ENCODE measurements at regions not wholly inside any gene's neighbourhood (a gene's known extent, or its start where the extent isn't known, plus 50 kb on each side); places are given as distances from the start of the nearest gene placed in this dataset.

DNA sequence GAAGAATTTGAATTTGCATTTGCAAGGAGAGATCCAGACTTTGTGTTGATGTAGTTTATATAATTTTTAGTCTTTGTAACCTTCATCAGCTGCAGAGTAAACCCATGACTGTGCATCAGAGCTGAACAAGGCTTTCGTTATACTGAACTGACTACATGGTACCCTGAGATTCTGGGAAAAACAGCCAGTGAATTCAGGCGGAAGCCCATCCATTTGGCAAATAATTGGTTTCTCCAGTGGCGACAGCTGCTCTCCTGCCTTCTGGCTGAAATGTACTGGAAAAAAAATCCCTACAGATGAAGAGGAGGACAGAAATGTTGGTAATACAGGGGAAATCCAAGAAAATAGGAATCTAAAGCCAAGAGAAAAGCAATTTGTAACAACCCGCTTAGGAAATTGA, 657.5 kb upstream of the CDH7 start:
- Histone ChIP-seq H3K4me2 (no peak overlapping the region), H3K4me3 (no peak overlapping the region), H3K4me1 (no peaks in the 10 kb centered on the region), H3K9me3 (no peaks in the 10 kb centered on the region), H3K27ac (no peak overlapping the region)
- FAIRE-seq, result no peak
- ATAC-seq, result no peak
- 43% methylated on average over 4 of the region's 4 CpGs for WGBS (ENCODE audit: missing lambda C conversion rate)
- TF ChIP-seq JUNB (IDR thresholded peaks at IDR 0.05) (no peak), EHMT2 (IDR thresholded peaks at IDR 0.05; ENCODE audit: low read depth) (no peak), GATA3 (IDR thresholded peaks at IDR 0.05; ENCODE audit: borderline replicate concordance) (no peak), FOXS1 (CRISPR knock-in tag; IDR thresholded peaks at IDR 0.05) (no peak)
- ChIA-PET POLR2A (no interaction called here), CTCF (no interaction called here)
- DNase-seq (ENCODE audit: low read depth in 1 of 2, low spot score in 1 of 2), result no peak

- Histone ChIP-seq H3K9me3 (no peaks in the 10 kb centered on the region), H3K4me2 (no peak overlapping the region), H3K27ac (no peak overlapping the region), H3K4me3 (no peak overlapping the region), H3K4me1 (no peaks in the 10 kb centered on the region)
- TF ChIP-seq MAZ (IDR thresholded peaks at IDR 0.05; ENCODE audit: borderline replicate concordance, low read depth, low read length), result no peak
- peak; percentile 14; the same call in 1 of the 3 replicates for TF ChIP-seq CTCF (IDR thresholded peaks at IDR 0.05)
- TF ChIP-seq HEYL (CRISPR knock-in tag; IDR thresholded peaks at IDR 0.05), result no peak
- no peak for ATAC-seq
- DNase-seq (ENCODE audit: low read depth in 1 of 2, low spot score in 1 of 2), result peak in 1 of 2 experiments; percentile 21
- CTCF ChIA-PET, result interaction anchor here (0.6 to 1.3 kb wide), 2 partner anchors 10 to 315 kb away, joined by 3 to 4 read pairs; no protein-coding TSS in a partner anchor
- no peak for FAIRE-seq
- WGBS (ENCODE audit: missing lambda C conversion rate), result 3% methylated on average over 4 of the region's 4 CpGs
- POLR2A ChIA-PET, result no interaction called here
These were observed 659.0 kb upstream of the CDH7 start for GRCh38 chr18:65091744-65092329.

DNA sequence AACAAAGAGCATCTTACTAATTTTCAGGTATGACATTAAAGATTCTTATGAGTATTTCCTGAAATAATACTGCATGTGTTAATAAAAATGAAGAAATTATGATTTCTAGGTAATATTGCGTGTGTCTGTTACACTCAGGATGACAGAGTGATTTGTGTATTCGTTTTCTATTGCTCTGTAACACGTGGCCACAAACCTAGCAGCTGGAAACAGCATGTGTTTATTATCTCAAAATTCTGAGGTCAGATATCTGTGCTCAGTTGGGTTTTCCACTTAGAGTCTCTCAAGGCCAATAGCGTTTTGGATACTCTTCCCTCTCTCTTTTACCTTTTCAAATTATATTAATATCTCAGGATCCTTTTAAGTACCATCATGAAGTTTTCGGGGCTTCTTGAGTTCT, 667.9 kb upstream of the CDH7 start:
- no peak for DNase-seq (ENCODE audit: low read depth in 1 of 2, low spot score in 1 of 2)
- H3K9me3 ChIP-seq, result no peaks in the 10 kb centered on the region
- no peak overlapping the region for H3K4me3 ChIP-seq
- H3K4me2 ChIP-seq, result no peak overlapping the region
- FAIRE-seq, result no peak
- no peak for ATAC-seq
- TF ChIP-seq, protein P1, sequence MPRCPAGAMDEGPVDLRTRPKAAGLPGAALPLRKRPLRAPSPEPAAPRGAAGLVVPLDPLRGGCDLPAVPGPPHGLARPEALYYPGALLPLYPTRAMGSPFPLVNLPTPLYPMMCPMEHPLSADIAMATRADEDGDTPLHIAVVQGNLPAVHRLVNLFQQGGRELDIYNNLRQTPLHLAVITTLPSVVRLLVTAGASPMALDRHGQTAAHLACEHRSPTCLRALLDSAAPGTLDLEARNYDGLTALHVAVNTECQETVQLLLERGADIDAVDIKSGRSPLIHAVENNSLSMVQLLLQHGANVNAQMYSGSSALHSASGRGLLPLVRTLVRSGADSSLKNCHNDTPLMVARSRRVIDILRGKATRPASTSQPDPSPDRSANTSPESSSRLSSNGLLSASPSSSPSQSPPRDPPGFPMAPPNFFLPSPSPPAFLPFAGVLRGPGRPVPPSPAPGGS (IDR thresholded peaks at IDR 0.05), result no peak
- TF ChIP-seq RARB (CRISPR knock-in tag; IDR thresholded peaks at IDR 0.05), result no peak
- no peak for TF ChIP-seq HOXB5 (CRISPR knock-in tag; IDR thresholded peaks at IDR 0.05)
- TF ChIP-seq BHLHE40 (IDR thresholded peaks at IDR 0.05; ENCODE audit: low read depth, low read length), result no peak
- no peak for TF ChIP-seq TFCP2L1 (CRISPR knock-in tag; IDR thresholded peaks at IDR 0.05)
- TF ChIP-seq JUNB (IDR thresholded peaks at IDR 0.05), result no peak
- no peak for TF ChIP-seq RCOR1 (IDR thresholded peaks at IDR 0.05; ENCODE audit: low read depth, low read length)
- TF ChIP-seq, protein P2, sequence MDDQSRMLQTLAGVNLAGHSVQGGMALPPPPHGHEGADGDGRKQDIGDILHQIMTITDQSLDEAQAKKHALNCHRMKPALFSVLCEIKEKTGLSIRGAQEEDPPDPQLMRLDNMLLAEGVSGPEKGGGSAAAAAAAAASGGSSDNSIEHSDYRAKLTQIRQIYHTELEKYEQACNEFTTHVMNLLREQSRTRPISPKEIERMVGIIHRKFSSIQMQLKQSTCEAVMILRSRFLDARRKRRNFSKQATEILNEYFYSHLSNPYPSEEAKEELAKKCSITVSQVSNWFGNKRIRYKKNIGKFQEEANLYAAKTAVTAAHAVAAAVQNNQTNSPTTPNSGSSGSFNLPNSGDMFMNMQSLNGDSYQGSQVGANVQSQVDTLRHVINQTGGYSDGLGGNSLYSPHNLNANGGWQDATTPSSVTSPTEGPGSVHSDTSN (IDR thresholded peaks at IDR 0.05), result no peak
- TF ChIP-seq FOXS1 (CRISPR knock-in tag; IDR thresholded peaks at IDR 0.05), result no peak
- no peak for TF ChIP-seq CEBPB (IDR thresholded peaks at IDR 0.05)
- no peak for TF ChIP-seq GATA3 (IDR thresholded peaks at IDR 0.05; ENCODE audit: borderline replicate concordance)
- TF ChIP-seq JUN (IDR thresholded peaks at IDR 0.05), result no peak
- TF ChIP-seq NR3C1 (IDR thresholded peaks at IDR 0.05), result no peak
- TF ChIP-seq TP53 (CRISPR knock-in tag; IDR thresholded peaks at IDR 0.05), result no peak
- TF ChIP-seq SMC3 (IDR thresholded peaks at IDR 0.05), result no peak
- no peak for TF ChIP-seq POLR2A (IDR thresholded peaks at IDR 0.05; ENCODE audit: low read length)
- TF ChIP-seq ELK1 (IDR thresholded peaks at IDR 0.05; ENCODE audit: low read depth, low read length), result no peak
- TF ChIP-seq ZC3H11A (IDR thresholded peaks at IDR 0.05), result no peak
- TF ChIP-seq NPAS2 (CRISPR knock-in tag; IDR thresholded peaks at IDR 0.05; ENCODE audit: borderline replicate concordance), result no peak
- TF ChIP-seq FOSB (CRISPR knock-in tag; IDR thresholded peaks at IDR 0.05), result no peak
- ChIA-PET POLR2A (no interaction called here), CTCF (no interaction called here)
- H3K27ac ChIP-seq, result no peak overlapping the region
- WGBS (ENCODE audit: missing lambda C conversion rate), result 1% methylated on average over 5 of the region's 5 CpGs
- H3K4me1 ChIP-seq, result no peaks in the 10 kb centered on the region
